Omental fat pad (tissue), 3 donors: ENCODE measurements at regions not wholly inside any gene's neighbourhood (a gene's known extent, or its start where the extent isn't known, plus 50 kb on each side); places are given as distances from the start of the nearest gene placed in this dataset.
"Not testable (repeated sequence)": the region's sequence is repeated elsewhere in the genome, so short reads cannot be mapped to it uniquely, and the experiment has no call there.

Experiments used
- ATAC-seq: fragments of 150-250 bp; one replicate; pipeline ENCODE4 v1.9.1; 2016; ENCODE audit warnings: mild to moderate bottlenecking, moderate library complexity; ENCODE audit not compliant: low FRiP score
- DNase-seq: peaks from one replicate; pipeline ENCODE4 v3.0.0-alpha.2; 2019; ENCODE audit warnings: low spot score
- TF ChIP-seq, protein P1 (sequence below), 3 donors: fragments of 450-650 bp; IDR thresholded peaks; one replicate each; pipeline ENCODE4 v1.5.1; 2016 to 2017; ENCODE audit warnings: antibody characterized with exemption in 3 of 3, mild to moderate bottlenecking in 3 of 3, moderate library complexity in 2 of 3

- ATAC-seq (no peak), DNase-seq (no peak)
- TF ChIP-seq, protein P1, sequence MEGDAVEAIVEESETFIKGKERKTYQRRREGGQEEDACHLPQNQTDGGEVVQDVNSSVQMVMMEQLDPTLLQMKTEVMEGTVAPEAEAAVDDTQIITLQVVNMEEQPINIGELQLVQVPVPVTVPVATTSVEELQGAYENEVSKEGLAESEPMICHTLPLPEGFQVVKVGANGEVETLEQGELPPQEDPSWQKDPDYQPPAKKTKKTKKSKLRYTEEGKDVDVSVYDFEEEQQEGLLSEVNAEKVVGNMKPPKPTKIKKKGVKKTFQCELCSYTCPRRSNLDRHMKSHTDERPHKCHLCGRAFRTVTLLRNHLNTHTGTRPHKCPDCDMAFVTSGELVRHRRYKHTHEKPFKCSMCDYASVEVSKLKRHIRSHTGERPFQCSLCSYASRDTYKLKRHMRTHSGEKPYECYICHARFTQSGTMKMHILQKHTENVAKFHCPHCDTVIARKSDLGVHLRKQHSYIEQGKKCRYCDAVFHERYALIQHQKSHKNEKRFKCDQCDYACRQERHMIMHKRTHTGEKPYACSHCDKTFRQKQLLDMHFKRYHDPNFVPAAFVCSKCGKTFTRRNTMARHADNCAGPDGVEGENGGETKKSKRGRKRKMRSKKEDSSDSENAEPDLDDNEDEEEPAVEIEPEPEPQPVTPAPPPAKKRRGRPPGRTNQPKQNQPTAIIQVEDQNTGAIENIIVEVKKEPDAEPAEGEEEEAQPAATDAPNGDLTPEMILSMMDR (IDR thresholded peaks at IDR 0.05), result no peak
These were observed 99.9 kb upstream of the FN1 start for GRCh38 chr2:215535741-215536140.

GRCh38 chr2:215535125-215535668 lies 99.3 kb upstream of the FN1 start:
- ATAC-seq (no peak), DNase-seq (no peak)
- TF ChIP-seq, protein P1 (IDR thresholded peaks at IDR 0.05), result no peak

GRCh38 chr2:215533716-215534115 lies 97.8 kb upstream of the FN1 start:
- not testable (repeated sequence) for ATAC-seq

DNA sequence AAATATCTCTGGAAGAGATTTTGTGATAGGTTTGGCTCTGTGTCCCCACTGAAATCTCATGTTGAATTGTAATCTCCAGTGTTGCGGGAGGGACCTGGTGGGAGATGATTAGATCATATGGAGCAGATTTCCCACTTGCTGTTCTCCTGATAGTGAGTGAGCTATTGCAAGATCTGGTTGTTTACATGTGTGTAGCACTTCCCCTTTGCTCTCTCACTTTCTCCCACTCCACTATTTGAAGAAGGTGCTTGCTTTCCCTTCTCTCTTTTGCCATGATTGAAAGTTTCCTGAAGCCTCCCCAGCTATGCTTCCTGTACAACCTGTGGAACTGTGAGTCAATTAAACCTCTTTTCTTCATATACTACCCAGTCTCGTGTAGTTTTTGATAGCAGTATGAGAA lies 97.0 kb upstream of the FN1 start:
- TF ChIP-seq, protein P1 (IDR thresholded peaks at IDR 0.05), result no peak
- ATAC-seq, result no peak
- no peak for DNase-seq

More at GRCh38 chr2:215533716-215534115, 97.8 kb upstream of the FN1 start:
- not testable (repeated sequence) for DNase-seq

- ATAC-seq (no peak), DNase-seq (no peak)
- TF ChIP-seq, protein P1 (IDR thresholded peaks at IDR 0.05), result no peak
These were observed 95.4 kb upstream of the FN1 start for GRCh38 chr2:215531284-215531683.

DNA sequence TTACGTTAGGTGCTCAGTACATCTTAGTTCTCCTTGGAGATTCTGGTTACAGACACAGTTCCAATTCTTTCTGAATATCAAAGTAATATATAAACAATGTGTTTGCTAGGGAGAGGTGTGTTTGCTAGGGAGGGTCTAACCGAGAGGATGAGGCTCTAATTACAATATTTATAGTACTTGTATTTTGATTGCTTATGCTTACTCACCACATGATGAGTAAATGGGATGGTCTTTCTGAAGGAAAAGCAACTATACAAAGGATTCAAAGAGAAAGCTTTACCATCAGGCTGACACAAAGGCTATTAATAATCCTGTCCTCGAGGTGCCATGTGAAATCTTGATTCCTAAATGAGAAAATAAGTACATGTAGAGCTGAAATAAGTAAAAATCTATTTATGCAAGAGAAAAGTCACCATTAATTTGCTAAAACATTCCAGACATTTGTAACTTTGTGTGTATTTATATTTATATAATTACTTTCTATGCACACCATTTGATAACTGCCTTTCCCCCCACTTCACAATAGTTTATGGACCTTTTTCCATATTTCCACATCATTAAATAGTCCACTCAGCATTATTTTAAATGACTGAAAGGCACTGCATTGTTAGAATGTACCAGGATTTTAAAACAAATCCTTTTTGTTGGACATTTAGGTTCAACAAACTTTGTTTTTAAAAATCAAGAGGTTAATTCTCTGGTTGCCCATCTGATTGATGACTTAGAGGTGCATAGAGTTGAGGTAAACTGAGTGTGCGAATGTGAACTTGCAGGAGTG lies 94.5 kb upstream of the FN1 start:
- no peak for ATAC-seq
- TF ChIP-seq, protein P1 (IDR thresholded peaks at IDR 0.05), result no peak
- no peak for DNase-seq

DNA sequence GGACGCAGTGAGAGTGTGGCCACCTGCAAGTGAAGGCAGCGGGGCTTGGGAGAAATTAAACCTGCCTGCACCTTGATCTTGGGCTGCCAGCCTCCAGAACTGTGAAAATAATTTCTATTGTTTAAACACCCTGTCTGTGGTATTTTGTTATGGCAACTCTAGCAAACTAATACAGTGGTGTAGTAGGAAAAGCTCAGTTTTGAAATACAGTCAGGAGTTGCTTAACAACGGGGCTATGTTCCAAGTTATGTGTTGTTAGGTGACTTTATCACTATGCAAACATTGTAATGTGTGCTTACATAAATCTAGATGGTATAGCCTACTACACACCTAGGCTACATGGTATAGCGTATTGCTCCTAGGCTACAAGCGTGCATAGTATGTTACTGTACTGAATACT lies 93.4 kb upstream of the FN1 start:
- TF ChIP-seq, protein P1 (IDR thresholded peaks at IDR 0.05), result no peak
- DNase-seq (no peak), ATAC-seq (no peak)
